WTC11 (cell line): ENCODE measurements at regions not wholly inside any gene's neighbourhood (a gene's known extent, or its start where the extent isn't known, plus 50 kb on each side); places are given as distances from the start of the nearest gene placed in this dataset.

Experiments
- ATAC-seq: fragments of 200-7000 bp; cut with Tn5 transposase; 2 replicates; pipeline ENCODE4 v1.10.0; 2021; ENCODE audit warnings: mild to moderate bottlenecking, moderate library complexity
- CTCF ChIA-PET: fragments of 300-600 bp; sonication (Branson Sonifier 250); formaldehyde crosslinking; loops from one replicate; lab custom pipeline; 2021; ENCODE audit warnings: antibody characterized with exemption; lab: Charles Lee
- POLR2A ChIA-PET: fragments of 350-600 bp; sonication (Branson Sonifier 250); formaldehyde crosslinking; loops from one replicate; lab custom pipeline; 2021; ENCODE audit warnings: antibody characterized with exemption; lab: Charles Lee
- DNase-seq: peaks from one replicate; pipeline ENCODE4 v3.0.0; 2021; ENCODE audit warnings: low spot score
- H3K27ac Mint-ChIP-seq: 2 replicates; pipeline ENCODE4 v1.8.0; 2021; ENCODE audit warnings: mixed read lengths
- H3K27me3 Mint-ChIP-seq: 2 replicates; pipeline ENCODE4 v1.8.0; 2021; ENCODE audit warnings: low read depth, mild to moderate bottlenecking, moderate library complexity, mixed read lengths
- H3K36me3 Mint-ChIP-seq: 2 replicates; pipeline ENCODE4 v1.8.0; 2021; ENCODE audit warnings: mixed read lengths
- H3K4me1 Mint-ChIP-seq: 2 replicates; pipeline ENCODE4 v1.8.0; 2022; ENCODE audit warnings: mixed read lengths
- H3K4me3 Mint-ChIP-seq: 2 replicates; pipeline ENCODE4 v1.8.0; 2021; ENCODE audit warnings: mild to moderate bottlenecking, moderate library complexity, mixed read lengths
- H3K9me3 Mint-ChIP-seq: 2 replicates; pipeline ENCODE4 v1.8.0; 2021; ENCODE audit warnings: mixed read lengths
- ARID4B ChIP-seq: sonication (generic); formaldehyde crosslinking; IDR thresholded peaks from 2 replicates; pipeline ENCODE4 v1.8.0; 2023; ENCODE audit warnings: missing genetic modification reagents, mild to moderate bottlenecking, borderline replicate concordance
- ATF3 ChIP-seq: sonication (generic); formaldehyde crosslinking; conservative IDR thresholded peaks from 2 replicates; pipeline ENCODE4 v1.8.1; 2022; ENCODE audit warnings: mild to moderate bottlenecking, missing genetic modification reagents
- IRF2 ChIP-seq: sonication (generic); formaldehyde crosslinking; IDR thresholded peaks from 2 replicates; pipeline ENCODE4 v1.8.0; 2022; ENCODE audit warnings: low read depth, missing genetic modification reagents, borderline replicate concordance
- JAZF1 ChIP-seq: fragments of 250-450 bp; sonication (Bioruptor Pico); IDR thresholded peaks from 2 replicates; pipeline ENCODE4 v1.9.0; 2021; ENCODE audit warnings: moderate library complexity, mild to moderate bottlenecking, inconsistent platforms
- MXD4 ChIP-seq: fragments of 250-450 bp; sonication (Bioruptor Pico); IDR thresholded peaks from 2 replicates; pipeline ENCODE4 v1.8.0; 2021; ENCODE audit warnings: mild to moderate bottlenecking, moderate library complexity, borderline replicate concordance
- MYBL2 ChIP-seq: sonication (generic); formaldehyde crosslinking; IDR thresholded peaks from 2 replicates; pipeline ENCODE4 v1.8.1; 2023; ENCODE audit warnings: mild to moderate bottlenecking, moderate library complexity, missing genetic modification reagents
- NFYB ChIP-seq: sonication (generic); formaldehyde crosslinking; conservative IDR thresholded peaks from 2 replicates; pipeline ENCODE4 v1.8.0; 2022; ENCODE audit warnings: low read depth, missing genetic modification reagents
- PRRX2 ChIP-seq: fragments of 250-450 bp; sonication (Bioruptor Pico); IDR thresholded peaks from 2 replicates; pipeline ENCODE4 v1.8.0; 2021; ENCODE audit warnings: mild to moderate bottlenecking
- RELA ChIP-seq: sonication (generic); formaldehyde crosslinking; IDR thresholded peaks from 2 replicates; pipeline ENCODE4 v1.8.1; 2022; ENCODE audit warnings: missing genetic modification reagents, mild to moderate bottlenecking, borderline replicate concordance
- TEAD1 ChIP-seq: sonication (generic); formaldehyde crosslinking; IDR thresholded peaks from 2 replicates; pipeline ENCODE4 v1.8.0; 2022; ENCODE audit warnings: mild to moderate bottlenecking, missing genetic modification reagents
- ZNF317 ChIP-seq: sonication (generic); formaldehyde crosslinking; IDR thresholded peaks from 2 replicates; pipeline ENCODE4 v1.8.1; 2023; ENCODE audit warnings: low read depth, mild to moderate bottlenecking, moderate library complexity, missing genetic modification reagents, borderline replicate concordance
- ZNF423 ChIP-seq: fragments of 250-450 bp; sonication (Bioruptor Pico); IDR thresholded peaks from 2 replicates; pipeline ENCODE4 v2.1.2; 2022; ENCODE audit warnings: mild to moderate bottlenecking, moderate library complexity
- TF ChIP-seq, protein P1 (sequence below): sonication (generic); formaldehyde crosslinking; IDR thresholded peaks from 2 replicates; pipeline ENCODE4 v1.8.1; 2023; ENCODE audit warnings: mild to moderate bottlenecking, missing genetic modification reagents
- TF ChIP-seq, protein P2 (sequence below): sonication (generic); formaldehyde crosslinking; conservative IDR thresholded peaks from 2 replicates; pipeline ENCODE4 v1.8.1; 2023; ENCODE audit warnings: mild to moderate bottlenecking, low read depth, missing genetic modification reagents, moderate library complexity
- TF ChIP-seq, protein P3 (sequence below): sonication (generic); formaldehyde crosslinking; IDR thresholded peaks from 2 replicates; pipeline ENCODE4 v1.8.1; 2022; ENCODE audit warnings: low read depth, mild to moderate bottlenecking, moderate library complexity, missing genetic modification reagents, borderline replicate concordance

DNA sequence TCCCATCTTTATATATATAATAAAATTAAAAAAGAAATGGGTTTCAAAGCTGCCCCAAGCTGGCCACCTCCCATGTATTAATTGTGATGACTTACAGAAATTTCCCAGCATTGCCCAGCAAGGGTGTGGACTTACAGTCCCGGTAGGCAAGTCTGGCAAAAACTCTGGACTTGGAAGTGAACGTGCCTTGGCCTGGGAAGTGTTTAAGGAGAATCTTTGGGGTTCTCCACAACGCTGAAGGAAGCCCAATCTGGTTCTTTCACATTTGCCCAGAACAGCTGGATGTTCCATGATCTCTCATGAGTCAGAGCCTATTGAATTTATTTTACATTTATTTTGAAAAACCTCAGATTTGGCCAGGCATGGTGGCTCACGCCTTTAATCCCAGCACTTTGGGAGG is 98.4 kb upstream of the SLC45A1 start (continued):
- TF ChIP-seq MXD4 (CRISPR knock-in tag) (no peak), ZNF423 (CRISPR knock-in tag) (no peak), RELA (CRISPR knock-in tag) (no peak), ATF3 (CRISPR knock-in tag) (no peak), ZNF317 (CRISPR knock-in tag) (no peak), JAZF1 (CRISPR knock-in tag) (no peak), PRRX2 (CRISPR knock-in tag) (no peak)
- TF ChIP-seq, protein P1, sequence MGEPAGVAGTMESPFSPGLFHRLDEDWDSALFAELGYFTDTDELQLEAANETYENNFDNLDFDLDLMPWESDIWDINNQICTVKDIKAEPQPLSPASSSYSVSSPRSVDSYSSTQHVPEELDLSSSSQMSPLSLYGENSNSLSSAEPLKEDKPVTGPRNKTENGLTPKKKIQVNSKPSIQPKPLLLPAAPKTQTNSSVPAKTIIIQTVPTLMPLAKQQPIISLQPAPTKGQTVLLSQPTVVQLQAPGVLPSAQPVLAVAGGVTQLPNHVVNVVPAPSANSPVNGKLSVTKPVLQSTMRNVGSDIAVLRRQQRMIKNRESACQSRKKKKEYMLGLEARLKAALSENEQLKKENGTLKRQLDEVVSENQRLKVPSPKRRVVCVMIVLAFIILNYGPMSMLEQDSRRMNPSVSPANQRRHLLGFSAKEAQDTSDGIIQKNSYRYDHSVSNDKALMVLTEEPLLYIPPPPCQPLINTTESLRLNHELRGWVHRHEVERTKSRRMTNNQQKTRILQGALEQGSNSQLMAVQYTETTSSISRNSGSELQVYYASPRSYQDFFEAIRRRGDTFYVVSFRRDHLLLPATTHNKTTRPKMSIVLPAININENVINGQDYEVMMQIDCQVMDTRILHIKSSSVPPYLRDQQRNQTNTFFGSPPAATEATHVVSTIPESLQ (CRISPR knock-in tag): no peak
- TF ChIP-seq, protein P2, sequence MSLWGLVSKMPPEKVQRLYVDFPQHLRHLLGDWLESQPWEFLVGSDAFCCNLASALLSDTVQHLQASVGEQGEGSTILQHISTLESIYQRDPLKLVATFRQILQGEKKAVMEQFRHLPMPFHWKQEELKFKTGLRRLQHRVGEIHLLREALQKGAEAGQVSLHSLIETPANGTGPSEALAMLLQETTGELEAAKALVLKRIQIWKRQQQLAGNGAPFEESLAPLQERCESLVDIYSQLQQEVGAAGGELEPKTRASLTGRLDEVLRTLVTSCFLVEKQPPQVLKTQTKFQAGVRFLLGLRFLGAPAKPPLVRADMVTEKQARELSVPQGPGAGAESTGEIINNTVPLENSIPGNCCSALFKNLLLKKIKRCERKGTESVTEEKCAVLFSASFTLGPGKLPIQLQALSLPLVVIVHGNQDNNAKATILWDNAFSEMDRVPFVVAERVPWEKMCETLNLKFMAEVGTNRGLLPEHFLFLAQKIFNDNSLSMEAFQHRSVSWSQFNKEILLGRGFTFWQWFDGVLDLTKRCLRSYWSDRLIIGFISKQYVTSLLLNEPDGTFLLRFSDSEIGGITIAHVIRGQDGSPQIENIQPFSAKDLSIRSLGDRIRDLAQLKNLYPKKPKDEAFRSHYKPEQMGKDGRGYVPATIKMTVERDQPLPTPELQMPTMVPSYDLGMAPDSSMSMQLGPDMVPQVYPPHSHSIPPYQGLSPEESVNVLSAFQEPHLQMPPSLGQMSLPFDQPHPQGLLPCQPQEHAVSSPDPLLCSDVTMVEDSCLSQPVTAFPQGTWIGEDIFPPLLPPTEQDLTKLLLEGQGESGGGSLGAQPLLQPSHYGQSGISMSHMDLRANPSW: no peak

- no peak overlapping the region for H3K4me3 Mint-ChIP-seq
- CTCF ChIA-PET: interaction anchor here (0.6 to 1.3 kb wide), 3 partner anchors 53 to 419 kb away, joined by 3 to 4 read pairs (median 3); no protein-coding TSS in a partner anchor
- peaks cover 47% of the 10 kb centered on the region for H3K4me1 Mint-ChIP-seq
- DNase-seq: no peak
- no peak for TF ChIP-seq ATF3 (CRISPR knock-in tag)
- no peak for TF ChIP-seq NFYB (CRISPR knock-in tag)
- no peak for TF ChIP-seq MYBL2 (CRISPR knock-in tag)
- TF ChIP-seq TEAD1 (CRISPR knock-in tag): no peak
- no peak for TF ChIP-seq ARID4B (CRISPR knock-in tag)
- TF ChIP-seq, protein P3, sequence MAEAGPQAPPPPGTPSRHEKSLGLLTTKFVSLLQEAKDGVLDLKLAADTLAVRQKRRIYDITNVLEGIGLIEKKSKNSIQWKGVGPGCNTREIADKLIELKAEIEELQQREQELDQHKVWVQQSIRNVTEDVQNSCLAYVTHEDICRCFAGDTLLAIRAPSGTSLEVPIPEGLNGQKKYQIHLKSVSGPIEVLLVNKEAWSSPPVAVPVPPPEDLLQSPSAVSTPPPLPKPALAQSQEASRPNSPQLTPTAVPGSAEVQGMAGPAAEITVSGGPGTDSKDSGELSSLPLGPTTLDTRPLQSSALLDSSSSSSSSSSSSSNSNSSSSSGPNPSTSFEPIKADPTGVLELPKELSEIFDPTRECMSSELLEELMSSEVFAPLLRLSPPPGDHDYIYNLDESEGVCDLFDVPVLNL (CRISPR knock-in tag): no peak
- TF ChIP-seq IRF2 (CRISPR knock-in tag): no peak
- TF ChIP-seq, all 79 proteins: peak for 0
- Mint-ChIP-seq H3K9me3 (no peaks in the 10 kb centered on the region), H3K27me3 (peaks cover 26% of the 10 kb centered on the region), H3K27ac (no peak overlapping the region), H3K36me3 (no peaks in the 10 kb centered on the region)
- ATAC-seq: no peak
- POLR2A ChIA-PET: no interaction called here
Observed at GRCh38 chr1:8218351-8219092, 99.4 kb upstream of the SLC45A1 start.
